ENCODE measurements at regions not wholly inside any gene's neighbourhood (a gene's known extent, or its start where the extent isn't known, plus 50 kb on each side); places are given as distances from the start of the nearest gene placed in this dataset.

GRCh38 chr6:146868671-146869209 is 270.0 kb downstream of the ADGB start:
- TF ChIP-seq, protein P1, sequence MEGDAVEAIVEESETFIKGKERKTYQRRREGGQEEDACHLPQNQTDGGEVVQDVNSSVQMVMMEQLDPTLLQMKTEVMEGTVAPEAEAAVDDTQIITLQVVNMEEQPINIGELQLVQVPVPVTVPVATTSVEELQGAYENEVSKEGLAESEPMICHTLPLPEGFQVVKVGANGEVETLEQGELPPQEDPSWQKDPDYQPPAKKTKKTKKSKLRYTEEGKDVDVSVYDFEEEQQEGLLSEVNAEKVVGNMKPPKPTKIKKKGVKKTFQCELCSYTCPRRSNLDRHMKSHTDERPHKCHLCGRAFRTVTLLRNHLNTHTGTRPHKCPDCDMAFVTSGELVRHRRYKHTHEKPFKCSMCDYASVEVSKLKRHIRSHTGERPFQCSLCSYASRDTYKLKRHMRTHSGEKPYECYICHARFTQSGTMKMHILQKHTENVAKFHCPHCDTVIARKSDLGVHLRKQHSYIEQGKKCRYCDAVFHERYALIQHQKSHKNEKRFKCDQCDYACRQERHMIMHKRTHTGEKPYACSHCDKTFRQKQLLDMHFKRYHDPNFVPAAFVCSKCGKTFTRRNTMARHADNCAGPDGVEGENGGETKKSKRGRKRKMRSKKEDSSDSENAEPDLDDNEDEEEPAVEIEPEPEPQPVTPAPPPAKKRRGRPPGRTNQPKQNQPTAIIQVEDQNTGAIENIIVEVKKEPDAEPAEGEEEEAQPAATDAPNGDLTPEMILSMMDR (IDR thresholded peaks at IDR 0.05; ENCODE audit: poor library complexity), result no peak
- no peak for TF ChIP-seq EZH2phosphoT487 (IDR thresholded peaks at IDR 0.05; ENCODE audit: low read depth, severe bottlenecking, unreplicated experiment)

Data from hepatocyte (in vitro differentiated cells).